Right atrium auricular region (tissue), 2 donors: ENCODE measurements at regions not wholly inside any gene's neighbourhood (a gene's known extent, or its start where the extent isn't known, plus 50 kb on each side); places are given as distances from the start of the nearest gene placed in this dataset.
A peak's percentile ranks its signal among the peaks of the same experiment; 100 is the strongest.

Experiments
- DNase-seq: peaks from one replicate; pipeline ENCODE4 v3.0.0-alpha.2; 2019; ENCODE audit warnings: low spot score
- H3K27ac ChIP-seq, 2 donors: fragments of 200-600 bp; sonication (generic); 1 replicate in 1 of 2; 2 replicates in 1 of 2; pipeline ENCODE4 v1.5.1; 2016 to 2019
- H3K27me3 ChIP-seq, 2 donors: fragments of 200-600 bp; sonication (generic); one replicate each; pipeline versions ENCODE4 v1.5.1 to v1.6.0; 2017 to 2019
- H3K36me3 ChIP-seq: fragments of 200-600 bp; sonication (generic); one replicate; pipeline ENCODE4 v1.5.1; 2016
- H3K4me1 ChIP-seq, 2 donors: fragments of 200-600 bp; sonication (generic); one replicate each; pipeline versions ENCODE4 v1.5.1 to v1.6.0; 2017 to 2019
- H3K4me3 ChIP-seq, 2 donors: fragments of 200-600 bp; sonication (generic); 1 replicate in 1 of 2; 2 replicates in 1 of 2; pipeline ENCODE4 v1.5.1; 2017 to 2019; ENCODE audit warnings: mild to moderate bottlenecking in 1 of 2, moderate library complexity in 1 of 2
- H3K9me3 ChIP-seq, 2 donors: fragments of 200-600 bp; sonication (generic); one replicate each; pipeline ENCODE4 v1.5.1; 2019
- CTCF ChIP-seq, 2 donors: fragments of 200-600 bp; sonication (generic); IDR thresholded peaks; one replicate each; pipeline ENCODE4 v1.5.1; 2019; ENCODE audit warnings: antibody characterized with exemption in 2 of 2

- H3K27ac ChIP-seq, result no peak overlapping the region
- DNase-seq, result no peak
- TF ChIP-seq CTCF (IDR thresholded peaks at IDR 0.05), result no peak
- H3K36me3 ChIP-seq, result no peaks in the 10 kb centered on the region
- H3K4me1 ChIP-seq, result no peaks in the 10 kb centered on the region
- H3K4me3 ChIP-seq, result no peak overlapping the region
- no peaks in the 10 kb centered on the region for H3K9me3 ChIP-seq
- H3K27me3 ChIP-seq, result no peaks in the 10 kb centered on the region
Observed at GRCh38 chr16:35736546-35736945, 2277.1 kb downstream of the TP53TG3F start.

- DNase-seq, result no peak
Observed at GRCh38 chr16:35737076-35737475, 2277.7 kb downstream of the TP53TG3F start.

GRCh38 chr16:35741546-35741945, 2282.1 kb downstream of the TP53TG3F start:
- Histone ChIP-seq H3K27me3 (no peaks in the 10 kb centered on the region), H3K36me3 (no peaks in the 10 kb centered on the region), H3K27ac (no peak overlapping the region), H3K9me3 (no peaks in the 10 kb centered on the region), H3K4me1 (no peaks in the 10 kb centered on the region), H3K4me3 (no peak overlapping the region)
- no peak for TF ChIP-seq CTCF (IDR thresholded peaks at IDR 0.05)
- no peak for DNase-seq

More at GRCh38 chr16:35737076-35737475, 2277.7 kb downstream of the TP53TG3F start:
- Histone ChIP-seq H3K27ac (no peak overlapping the region), H3K36me3 (no peaks in the 10 kb centered on the region), H3K27me3 (no peaks in the 10 kb centered on the region), H3K4me1 (no peaks in the 10 kb centered on the region), H3K9me3 (no peaks in the 10 kb centered on the region), H3K4me3 (no peak overlapping the region)
- no peak for TF ChIP-seq CTCF (IDR thresholded peaks at IDR 0.05)

GRCh38 chr16:35743101-35743692, 2283.8 kb downstream of the TP53TG3F start:
- DNase-seq, result peak; percentile 50
- no peaks in the 10 kb centered on the region for H3K36me3 ChIP-seq
- no peak for TF ChIP-seq CTCF (IDR thresholded peaks at IDR 0.05)
- H3K4me1 ChIP-seq, result no peaks in the 10 kb centered on the region
- no peaks in the 10 kb centered on the region for H3K27me3 ChIP-seq
- H3K9me3 ChIP-seq, result no peaks in the 10 kb centered on the region
- no peak overlapping the region for H3K27ac ChIP-seq
- no peak overlapping the region for H3K4me3 ChIP-seq

- no peak for TF ChIP-seq CTCF (IDR thresholded peaks at IDR 0.05)
- DNase-seq, result peak; percentile 34
- Histone ChIP-seq H3K36me3 (no peaks in the 10 kb centered on the region), H3K4me1 (no peaks in the 10 kb centered on the region), H3K9me3 (no peaks in the 10 kb centered on the region), H3K27me3 (no peaks in the 10 kb centered on the region), H3K4me3 (no peak overlapping the region), H3K27ac (no peak overlapping the region)
Observed at GRCh38 chr16:35744084-35744483, 2284.7 kb downstream of the TP53TG3F start.

- Histone ChIP-seq H3K4me1 (no peaks in the 10 kb centered on the region), H3K4me3 (no peak overlapping the region), H3K36me3 (no peaks in the 10 kb centered on the region), H3K27ac (no peak overlapping the region), H3K27me3 (no peaks in the 10 kb centered on the region), H3K9me3 (no peaks in the 10 kb centered on the region)
- DNase-seq, result peak; percentile 34
- no peak for TF ChIP-seq CTCF (IDR thresholded peaks at IDR 0.05)
Observed at GRCh38 chr16:35744726-35745125, 2285.3 kb downstream of the TP53TG3F start.
